GM12878 (cell line): ENCODE measurements at regions not wholly inside any gene's neighbourhood (a gene's known extent, or its start where the extent isn't known, plus 50 kb on each side); places are given as distances from the start of the nearest gene placed in this dataset.

Source experiments
- CBX3 ChIP-seq: fragments of 200-600 bp; sonication (generic); IDR thresholded peaks from 2 replicates; pipeline ENCODE4 v1.6.1; 2016; ENCODE audit warnings: low read depth, borderline replicate concordance
- DPF2 ChIP-seq: fragments of 450-650 bp; IDR thresholded peaks from 2 replicates; pipeline ENCODE4 v1.6.1; 2017; ENCODE audit warnings: mild to moderate bottlenecking
- E2F4 ChIP-seq: IDR thresholded peaks from 2 replicates; pipeline ENCODE4 v1.6.1; 2012; ENCODE audit warnings: low read depth, low read length, improper control_type of control experiment
- ELK1 ChIP-seq: IDR thresholded peaks from 2 replicates; pipeline ENCODE4 v1.6.1; 2012; ENCODE audit warnings: low read depth, low read length, improper control_type of control experiment
- GATAD2B ChIP-seq: fragments of 450-650 bp; conservative IDR thresholded peaks from 2 replicates; pipeline ENCODE4 v1.6.1; 2017; ENCODE audit warnings: low read depth, mild to moderate bottlenecking, moderate library complexity
- HSF1 ChIP-seq: fragments of 150-350 bp; IDR thresholded peaks from 2 replicates; pipeline ENCODE4 v1.6.1; 2014; ENCODE audit warnings: mild to moderate bottlenecking, low read depth, low read length
- IKZF1 ChIP-seq: fragments of 450-650 bp; conservative IDR thresholded peaks from 2 replicates; pipeline ENCODE4 v1.6.1; 2017; ENCODE audit warnings: antibody characterized with exemption, mild to moderate bottlenecking
- JUNB ChIP-seq: IDR thresholded peaks from 2 replicates; pipeline ENCODE4 v1.6.1; 2016; ENCODE audit warnings: antibody characterized with exemption, mild to moderate bottlenecking
- JUND ChIP-seq: IDR thresholded peaks from 2 replicates; pipeline ENCODE4 v1.6.1; 2012; ENCODE audit warnings: low read depth, mild to moderate bottlenecking, low read length, improper control_type of control experiment, moderate library complexity
- MLLT1 ChIP-seq: fragments of 450-650 bp; IDR thresholded peaks from 2 replicates; pipeline ENCODE4 v1.6.1; 2016; ENCODE audit warnings: mild to moderate bottlenecking
- MTA3 ChIP-seq: IDR thresholded peaks from 2 replicates; pipeline ENCODE4 v1.6.1; 2012; ENCODE audit warnings: low read length, inconsistent platforms, borderline replicate concordance
- NR2C1 ChIP-seq: fragments of 450-650 bp; IDR thresholded peaks from 2 replicates; pipeline ENCODE4 v1.6.1; 2017; ENCODE audit warnings: antibody characterized with exemption, mild to moderate bottlenecking, moderate library complexity
- NR2C2 ChIP-seq: IDR thresholded peaks from 2 replicates; pipeline ENCODE4 v1.6.1; 2011; ENCODE audit warnings: borderline replicate concordance, low read depth; ENCODE audit not compliant: control insufficient read depth, insufficient read length
- PAX8 ChIP-seq: fragments of 450-650 bp; IDR thresholded peaks from 2 replicates; pipeline ENCODE4 v1.6.1; 2017; ENCODE audit warnings: mild to moderate bottlenecking, moderate library complexity
- POLR2AphosphoS2 ChIP-seq: IDR thresholded peaks from 2 replicates; pipeline ENCODE4 v1.6.1; 2011; ENCODE audit warnings: low read depth, mild to moderate bottlenecking, low read length, improper control_type of control experiment, moderate library complexity
- RAD51 ChIP-seq: fragments of 450-650 bp; IDR thresholded peaks from 2 replicates; pipeline ENCODE4 v1.6.1; 2016; ENCODE audit warnings: moderate library complexity, mild to moderate bottlenecking, inconsistent platforms
- REST ChIP-seq: IDR thresholded peaks from 2 replicates; pipeline ENCODE4 v1.6.1; 2012; ENCODE audit warnings: mild to moderate bottlenecking, low read depth, low read length
- SMAD1 ChIP-seq: fragments of 450-650 bp; IDR thresholded peaks from 2 replicates; pipeline ENCODE4 v1.6.1; 2018; ENCODE audit warnings: mild to moderate bottlenecking, low read depth; ENCODE audit not compliant: partially characterized antibody
- SMC3 ChIP-seq: IDR thresholded peaks from 2 replicates; pipeline ENCODE4 v1.6.1; 2011; ENCODE audit warnings: low read length, improper control_type of control experiment, borderline replicate concordance
- SRF ChIP-seq, 2 experiments: IDR thresholded peaks; 2 replicates each; pipeline ENCODE4 v1.6.1; 2011; ENCODE audit warnings: low read depth in 2 of 2, low read length in 2 of 2, mild to moderate bottlenecking in 1 of 2, moderate library complexity in 1 of 2
- TBL1XR1 ChIP-seq: IDR thresholded peaks from 2 replicates; pipeline ENCODE4 v1.6.1; 2012; ENCODE audit warnings: low read depth, low read length, improper control_type of control experiment
- TCF3 ChIP-seq: IDR thresholded peaks from 2 replicates; pipeline ENCODE4 v1.6.1; 2012; ENCODE audit warnings: low read depth, mild to moderate bottlenecking, low read length, borderline replicate concordance; ENCODE audit not compliant: insufficient read depth
- ZNF217 ChIP-seq: fragments of 450-650 bp; IDR thresholded peaks from 2 replicates; pipeline ENCODE4 v1.6.1; 2017; ENCODE audit warnings: antibody characterized with exemption, mild to moderate bottlenecking
- ZSCAN29 ChIP-seq: fragments of 450-650 bp; IDR thresholded peaks from 2 replicates; pipeline ENCODE4 v1.6.1; 2017; ENCODE audit warnings: mild to moderate bottlenecking, moderate library complexity

- TF ChIP-seq POLR2AphosphoS2 (no peak), HSF1 (no peak), E2F4 (no peak), RAD51 (no peak), DPF2 (no peak), ZNF217 (no peak), SRF (IDR thresholded peaks at IDR 0.05; ENCODE audit: low read depth in 2 of 2, low read length in 2 of 2) (0 out of 4 replicates have a peak, but pooled peaks of 1 of the 2 experiments have one; percentile 39), REST (no peak), GATAD2B (no peak), ZSCAN29 (no peak), SMC3 (no peak), MTA3 (no peak), MLLT1 (no peak), PAX8 (no peak), CBX3 (no peak), ELK1 (no peak), SMAD1 (no peak), TCF3 (0 out of 2 replicates have a peak, but pooled peaks have one; percentile 28), NR2C2 (no peak), IKZF1 (no peak), JUND (no peak), JUNB (peak; percentile 25; the same call in 1 of the 2 replicates), NR2C1 (no peak), TBL1XR1 (no peak)
Observed at GRCh38 chr2:147632198-147632597, 212.6 kb upstream of the ACVR2A start (continued).
